Right lobe of liver (tissue), 4 donors: ENCODE measurements at regions not wholly inside any gene's neighbourhood (a gene's known extent, or its start where the extent isn't known, plus 50 kb on each side); places are given as distances from the start of the nearest gene placed in this dataset.
"Not testable (repeated sequence)": the region's sequence is repeated elsewhere in the genome, so short reads cannot be mapped to it uniquely, and the experiment has no call there.

ENCODE experiments used
- POLR2A ChIP-seq: fragments of 450-650 bp; IDR thresholded peaks from one replicate; pipeline ENCODE4 v1.6.1; 2017; ENCODE audit warnings: antibody characterized with exemption, mild to moderate bottlenecking
- TF ChIP-seq, protein P1 (sequence below), 4 donors: fragments of 200-600 bp in 3 of 4; fragments of 450-650 bp in 1 of 4; IDR thresholded peaks; one replicate each; pipeline versions ENCODE4 v1.5.1 to v1.8.0; 2016 to 2022; ENCODE audit warnings: antibody characterized with exemption in 4 of 4, mild to moderate bottlenecking in 2 of 4
- donor health status: DM: no; HTN: no; CAD: no.
- donor health status: DM: no; HTN: no; CAD: no.
- donor health status: DM: no; HTN: yes; CAD: no.

DNA sequence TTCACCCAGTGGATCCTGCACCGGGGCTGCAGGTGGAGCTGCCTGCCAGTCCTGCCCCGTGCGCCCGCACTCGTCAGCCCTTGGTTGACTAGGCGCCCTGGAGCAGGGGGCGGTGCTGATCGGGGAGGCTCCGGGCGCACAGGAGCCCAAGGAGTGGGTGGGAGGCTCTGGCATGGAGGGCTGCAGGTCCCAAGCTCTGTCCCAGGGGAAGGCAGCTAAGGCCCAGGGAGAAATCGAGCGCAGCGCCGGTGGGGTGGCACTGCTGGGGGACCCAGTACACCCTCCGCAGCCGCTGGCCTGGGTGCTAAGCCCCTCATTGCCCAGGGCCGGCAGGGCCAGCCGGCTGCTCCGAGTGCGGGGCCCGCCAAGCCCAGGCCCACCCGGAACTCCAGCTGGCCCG, 323.4 kb upstream of the CITED2 start:
- TF ChIP-seq, protein P1, sequence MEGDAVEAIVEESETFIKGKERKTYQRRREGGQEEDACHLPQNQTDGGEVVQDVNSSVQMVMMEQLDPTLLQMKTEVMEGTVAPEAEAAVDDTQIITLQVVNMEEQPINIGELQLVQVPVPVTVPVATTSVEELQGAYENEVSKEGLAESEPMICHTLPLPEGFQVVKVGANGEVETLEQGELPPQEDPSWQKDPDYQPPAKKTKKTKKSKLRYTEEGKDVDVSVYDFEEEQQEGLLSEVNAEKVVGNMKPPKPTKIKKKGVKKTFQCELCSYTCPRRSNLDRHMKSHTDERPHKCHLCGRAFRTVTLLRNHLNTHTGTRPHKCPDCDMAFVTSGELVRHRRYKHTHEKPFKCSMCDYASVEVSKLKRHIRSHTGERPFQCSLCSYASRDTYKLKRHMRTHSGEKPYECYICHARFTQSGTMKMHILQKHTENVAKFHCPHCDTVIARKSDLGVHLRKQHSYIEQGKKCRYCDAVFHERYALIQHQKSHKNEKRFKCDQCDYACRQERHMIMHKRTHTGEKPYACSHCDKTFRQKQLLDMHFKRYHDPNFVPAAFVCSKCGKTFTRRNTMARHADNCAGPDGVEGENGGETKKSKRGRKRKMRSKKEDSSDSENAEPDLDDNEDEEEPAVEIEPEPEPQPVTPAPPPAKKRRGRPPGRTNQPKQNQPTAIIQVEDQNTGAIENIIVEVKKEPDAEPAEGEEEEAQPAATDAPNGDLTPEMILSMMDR (IDR thresholded peaks at IDR 0.05): not testable (repeated sequence)
- TF ChIP-seq POLR2A: not testable (repeated sequence)
